ENCODE measurements at regions not wholly inside any gene's neighbourhood (a gene's known extent, or its start where the extent isn't known, plus 50 kb on each side); places are given as distances from the start of the nearest gene placed in this dataset.

- TF ChIP-seq CTCF (IDR thresholded peaks at IDR 0.05), result no peak
- no peak for TF ChIP-seq POLR2AphosphoS5 (IDR thresholded peaks at IDR 0.05)
- no peak for TF ChIP-seq EP300 (IDR thresholded peaks at IDR 0.05)
- no peak for TF ChIP-seq POLR2A (IDR thresholded peaks at IDR 0.05)
Observed at GRCh38 chr7:33738260-33738935, 166.9 kb upstream of the BMPER start.

Data from stomach (tissue), 4 donors.